IgD-negative memory B cell (primary cell): ENCODE measurements at regions not wholly inside any gene's neighbourhood (a gene's known extent, or its start where the extent isn't known, plus 50 kb on each side); places are given as distances from the start of the nearest gene placed in this dataset.

Source experiments
- H3K27ac Mint-ChIP-seq, 3 donors: one replicate each; pipeline ENCODE4 v1.8.0; 2020 to 2022; ENCODE audit warnings: mild to moderate bottlenecking in 3 of 3, mixed read lengths in 3 of 3, moderate library complexity in 1 of 3
- H3K27me3 Mint-ChIP-seq: one replicate; pipeline ENCODE4 v1.8.0; 2021; ENCODE audit warnings: mixed read lengths
- H3K36me3 Mint-ChIP-seq: one replicate; pipeline ENCODE4 v1.8.0; 2020; ENCODE audit warnings: mild to moderate bottlenecking, mixed read lengths
- H3K4me1 Mint-ChIP-seq, 3 donors: one replicate each; pipeline ENCODE4 v1.8.0; 2020 to 2022; ENCODE audit warnings: mixed read lengths in 3 of 3, mild to moderate bottlenecking in 1 of 3
- H3K4me3 Mint-ChIP-seq, 4 donors: one replicate each; pipeline ENCODE4 v1.8.0; 2020 to 2022; ENCODE audit warnings: mild to moderate bottlenecking in 4 of 4, mixed read lengths in 4 of 4, moderate library complexity in 3 of 4
- H3K9me3 Mint-ChIP-seq, 3 donors: one replicate each; pipeline ENCODE4 v1.8.0; 2020 to 2021; ENCODE audit warnings: mixed read lengths in 3 of 3, mild to moderate bottlenecking in 1 of 3

DNA sequence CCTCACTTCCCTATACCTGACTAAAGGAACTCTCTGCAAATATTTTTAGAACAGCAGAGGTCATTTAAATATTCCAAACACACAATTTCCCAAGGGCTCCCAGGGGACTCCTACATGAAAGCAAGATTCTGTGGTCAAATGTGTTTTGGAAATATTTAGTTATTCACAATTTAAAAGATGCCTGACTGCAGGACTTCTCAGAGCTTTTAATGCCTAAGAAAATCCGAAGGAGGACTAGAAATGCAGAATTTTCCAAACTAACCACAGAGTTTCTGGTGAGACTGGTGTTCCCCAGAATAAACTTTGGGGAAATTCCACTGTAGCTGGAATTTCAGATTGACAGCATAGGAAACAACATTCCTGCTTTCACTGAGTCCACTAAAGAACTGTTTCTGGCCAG is 84.8 kb upstream of the MAP1LC3B2 start:
- Mint-ChIP-seq H3K27ac (no peak overlapping the region), H3K36me3 (peaks cover 3% of the 10 kb centered on the region), H3K4me3 (no peak overlapping the region), H3K27me3 (no peaks in the 10 kb centered on the region), H3K4me1 (peaks cover 2 to 11% (median 2%) of the 10 kb centered on the region in 3 donors), H3K9me3 (peaks cover 0 to 31% (median 6%) of the 10 kb centered on the region in 3 donors)

DNA sequence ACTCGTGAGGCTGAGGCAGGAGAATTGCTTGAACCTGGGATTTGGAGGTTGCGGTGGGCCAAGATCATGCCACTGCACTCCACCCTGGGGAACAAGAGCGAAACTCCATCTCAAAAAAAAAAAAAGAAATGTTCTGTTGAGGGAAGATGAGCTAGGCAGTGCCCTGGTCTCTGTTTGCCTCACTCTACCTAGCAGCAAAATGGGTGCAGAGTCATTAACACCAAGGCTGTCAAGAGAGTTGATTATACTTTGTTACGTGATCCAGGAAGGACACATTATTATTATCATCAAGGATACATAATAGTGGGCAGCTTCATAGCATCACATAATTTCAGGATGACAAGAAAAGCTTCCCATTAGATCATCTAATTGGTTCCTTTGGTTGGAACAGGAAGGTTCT is 84.3 kb upstream of the MAP1LC3B2 start:
- no peak overlapping the region for H3K27ac Mint-ChIP-seq
- no peaks in the 10 kb centered on the region for H3K27me3 Mint-ChIP-seq
- H3K4me1 Mint-ChIP-seq: peaks cover 2 to 11% (median 2%) of the 10 kb centered on the region in 3 donors
- H3K9me3 Mint-ChIP-seq: peaks cover 0 to 31% (median 6%) of the 10 kb centered on the region in 3 donors
- no peak overlapping the region for H3K4me3 Mint-ChIP-seq
- peaks cover 3% of the 10 kb centered on the region for H3K36me3 Mint-ChIP-seq

DNA sequence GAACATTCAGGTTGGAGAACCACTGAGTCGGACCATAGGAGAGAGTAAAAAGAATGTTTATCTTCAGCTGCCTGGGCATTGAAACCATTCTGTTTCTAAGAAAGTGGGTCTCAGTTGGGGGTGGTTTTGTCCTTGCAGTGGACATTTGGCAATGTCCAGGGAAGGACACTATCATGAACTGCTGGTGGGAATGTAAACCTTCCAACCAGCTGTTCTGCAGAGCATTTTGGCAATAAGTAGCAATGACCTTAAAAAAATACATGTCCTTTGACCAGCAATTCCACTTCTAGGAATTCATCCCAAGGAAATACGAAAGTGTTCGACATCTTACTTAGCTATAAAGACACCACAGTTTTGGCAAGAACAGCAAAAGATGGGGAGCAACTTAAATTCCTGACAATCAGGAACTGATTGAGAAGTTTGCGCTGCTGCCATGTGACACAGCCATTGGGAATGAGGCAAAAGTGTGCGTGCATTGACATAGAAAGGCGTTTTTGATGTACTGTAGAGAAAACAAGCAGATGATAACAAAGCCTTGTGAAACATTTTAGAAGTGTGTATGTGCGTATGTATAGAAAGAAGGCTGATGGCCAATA is 82.9 kb upstream of the MAP1LC3B2 start:
- Mint-ChIP-seq H3K27me3 (no peaks in the 10 kb centered on the region), H3K9me3 (peaks cover 0 to 31% (median 6%) of the 10 kb centered on the region in 3 donors), H3K4me1 (peaks cover 4 to 10% (median 6%) of the 10 kb centered on the region in 3 donors), H3K27ac (peak overlapping the region in 1 of 3 donors; percentile 61), H3K4me3 (no peak overlapping the region), H3K36me3 (peaks cover 3% of the 10 kb centered on the region)

GRCh38 chr12:116478243-116478773 is 80.9 kb upstream of the MAP1LC3B2 start:
- Mint-ChIP-seq H3K4me3 (no peak overlapping the region), H3K36me3 (peaks cover 5% of the 10 kb centered on the region), H3K27me3 (no peaks in the 10 kb centered on the region), H3K27ac (no peak overlapping the region), H3K4me1 (peaks cover 6 to 7% (median 6%) of the 10 kb centered on the region in 3 donors), H3K9me3 (peaks cover 0 to 25% (median 2%) of the 10 kb centered on the region in 3 donors)

GRCh38 chr12:116480210-116480810 is 78.9 kb upstream of the MAP1LC3B2 start:
- Mint-ChIP-seq H3K27ac (no peak overlapping the region), H3K4me1 (peaks cover 4 to 7% (median 7%) of the 10 kb centered on the region in 3 donors), H3K36me3 (peaks cover 5% of the 10 kb centered on the region), H3K27me3 (no peaks in the 10 kb centered on the region), H3K4me3 (no peak overlapping the region), H3K9me3 (peaks cover 0 to 21% (median 2%) of the 10 kb centered on the region in 3 donors)

GRCh38 chr12:116481726-116482125 is 77.5 kb upstream of the MAP1LC3B2 start:
- no peak overlapping the region for H3K4me3 Mint-ChIP-seq
- peaks cover 2% of the 10 kb centered on the region for H3K36me3 Mint-ChIP-seq
- peaks cover 0 to 9% (median 0%) of the 10 kb centered on the region in 3 donors for H3K9me3 Mint-ChIP-seq
- no peaks in the 10 kb centered on the region for H3K27me3 Mint-ChIP-seq
- peaks cover 4 to 7% (median 7%) of the 10 kb centered on the region in 3 donors for H3K4me1 Mint-ChIP-seq
- no peak overlapping the region for H3K27ac Mint-ChIP-seq

- Mint-ChIP-seq H3K27ac (no peak overlapping the region), H3K27me3 (no peaks in the 10 kb centered on the region), H3K4me3 (no peak overlapping the region), H3K4me1 (peaks cover 4 to 7% (median 7%) of the 10 kb centered on the region in 3 donors), H3K9me3 (peaks cover 0 to 9% (median 2%) of the 10 kb centered on the region in 3 donors), H3K36me3 (peaks cover 2% of the 10 kb centered on the region)
Observed at GRCh38 chr12:116482179-116482578, 77.0 kb upstream of the MAP1LC3B2 start.

- no peak overlapping the region for H3K4me3 Mint-ChIP-seq
- H3K4me1 Mint-ChIP-seq: peaks cover 4 to 7% (median 7%) of the 10 kb centered on the region in 3 donors
- H3K36me3 Mint-ChIP-seq: peaks cover 4% of the 10 kb centered on the region
- peaks cover 1 to 9% (median 2%) of the 10 kb centered on the region in 3 donors for H3K9me3 Mint-ChIP-seq
- H3K27me3 Mint-ChIP-seq: no peaks in the 10 kb centered on the region
- H3K27ac Mint-ChIP-seq: no peak overlapping the region
Observed at GRCh38 chr12:116482859-116483258, 76.3 kb upstream of the MAP1LC3B2 start.

- H3K4me1 Mint-ChIP-seq: peaks cover 0 to 7% (median 4%) of the 10 kb centered on the region in 3 donors
- peaks cover 2 to 9% (median 7%) of the 10 kb centered on the region in 3 donors for H3K9me3 Mint-ChIP-seq
- no peak overlapping the region for H3K27ac Mint-ChIP-seq
- H3K27me3 Mint-ChIP-seq: no peaks in the 10 kb centered on the region
- H3K4me3 Mint-ChIP-seq: no peak overlapping the region
- H3K36me3 Mint-ChIP-seq: peaks cover 9% of the 10 kb centered on the region
Observed at GRCh38 chr12:116483959-116484750, 75.0 kb upstream of the MAP1LC3B2 start.

DNA sequence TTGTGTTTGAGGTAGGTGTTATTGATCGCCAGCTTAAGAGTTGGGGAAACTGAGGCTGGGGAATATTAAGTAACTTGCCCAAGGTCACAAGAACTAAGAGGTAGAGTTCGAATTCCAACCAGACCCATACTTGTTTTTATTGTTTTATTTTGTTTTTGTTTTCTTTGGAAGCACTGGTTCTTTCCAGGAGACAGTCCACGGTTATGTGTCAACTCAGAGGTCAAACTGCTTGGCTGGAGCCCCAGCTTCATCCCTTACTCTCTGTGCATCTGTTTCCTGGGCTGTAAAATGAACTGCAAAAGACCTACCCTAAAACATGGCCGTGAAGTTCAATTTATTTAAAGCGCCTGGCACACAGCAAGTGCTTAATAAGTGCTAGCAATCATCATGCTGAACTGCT is 74.4 kb upstream of the MAP1LC3B2 start:
- H3K4me1 Mint-ChIP-seq: peaks cover 0 to 7% (median 4%) of the 10 kb centered on the region in 3 donors
- no peak overlapping the region for H3K4me3 Mint-ChIP-seq
- H3K9me3 Mint-ChIP-seq: peaks cover 2 to 9% (median 7%) of the 10 kb centered on the region in 3 donors
- H3K27ac Mint-ChIP-seq: no peak overlapping the region
- H3K27me3 Mint-ChIP-seq: no peaks in the 10 kb centered on the region
- peaks cover 9% of the 10 kb centered on the region for H3K36me3 Mint-ChIP-seq

GRCh38 chr12:116489116-116489515 is 70.1 kb upstream of the MAP1LC3B2 start:
- no peak overlapping the region for H3K27ac Mint-ChIP-seq
- H3K27me3 Mint-ChIP-seq: no peaks in the 10 kb centered on the region
- no peak overlapping the region for H3K4me3 Mint-ChIP-seq
- H3K4me1 Mint-ChIP-seq: no peaks in the 10 kb centered on the region
- H3K9me3 Mint-ChIP-seq: peaks cover 7 to 18% (median 12%) of the 10 kb centered on the region in 3 donors
- H3K36me3 Mint-ChIP-seq: peaks cover 9% of the 10 kb centered on the region

GRCh38 chr12:116490471-116490870 is 68.7 kb upstream of the MAP1LC3B2 start:
- H3K27me3 Mint-ChIP-seq: no peaks in the 10 kb centered on the region
- H3K4me1 Mint-ChIP-seq: no peaks in the 10 kb centered on the region
- peaks cover 7 to 18% (median 12%) of the 10 kb centered on the region in 3 donors for H3K9me3 Mint-ChIP-seq
- no peak overlapping the region for H3K4me3 Mint-ChIP-seq
- H3K27ac Mint-ChIP-seq: no peak overlapping the region
- H3K36me3 Mint-ChIP-seq: peaks cover 9% of the 10 kb centered on the region

- peak overlapping the region in 1 of 3 donors; percentile 45 for H3K27ac Mint-ChIP-seq
- H3K9me3 Mint-ChIP-seq: peaks cover 5 to 18% (median 11%) of the 10 kb centered on the region in 3 donors
- H3K4me3 Mint-ChIP-seq: peak overlapping the region in 1 of 4 donors; percentile 23
- peaks cover 0 to 3% (median 2%) of the 10 kb centered on the region in 3 donors for H3K4me1 Mint-ChIP-seq
- no peaks in the 10 kb centered on the region for H3K27me3 Mint-ChIP-seq
- H3K36me3 Mint-ChIP-seq: peaks cover 8% of the 10 kb centered on the region
Observed at GRCh38 chr12:116492703-116493324, 66.4 kb upstream of the MAP1LC3B2 start.

DNA sequence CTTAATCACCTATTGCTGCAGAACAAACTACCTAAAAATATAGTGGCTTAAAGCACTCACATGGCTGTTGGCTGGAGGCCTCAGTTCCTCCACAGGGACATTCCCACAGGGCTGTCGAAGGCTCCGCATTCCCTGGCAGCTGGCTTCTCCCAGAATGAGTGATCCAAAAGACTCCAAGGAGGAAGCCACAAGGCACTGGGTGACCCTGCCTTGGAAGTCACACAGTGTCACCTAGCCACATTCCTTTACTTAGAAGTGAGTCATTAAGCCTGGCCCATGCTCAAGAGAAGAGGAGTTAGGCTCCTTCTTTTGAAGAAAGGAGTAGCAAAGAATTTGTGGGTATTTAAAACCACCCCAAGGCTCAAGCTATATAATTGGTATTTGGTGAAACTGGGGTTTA is 63.9 kb upstream of the MAP1LC3B2 start:
- H3K4me1 Mint-ChIP-seq: peaks cover 0 to 6% (median 3%) of the 10 kb centered on the region in 3 donors
- H3K4me3 Mint-ChIP-seq: no peak overlapping the region
- H3K36me3 Mint-ChIP-seq: peaks cover 2% of the 10 kb centered on the region
- no peaks in the 10 kb centered on the region for H3K27me3 Mint-ChIP-seq
- no peak overlapping the region for H3K27ac Mint-ChIP-seq
- peaks cover 2 to 10% (median 4%) of the 10 kb centered on the region in 3 donors for H3K9me3 Mint-ChIP-seq
